Upper lobe of right lung (tissue), 1 donor: ENCODE measurements at regions not wholly inside any gene's neighbourhood (a gene's known extent, or its start where the extent isn't known, plus 50 kb on each side); places are given as distances from the start of the nearest gene placed in this dataset.
A peak's percentile ranks its signal among the peaks of the same experiment; 100 is the strongest.

ENCODE experiments used
- ATAC-seq: fragments of 200-7000 bp; cut with Tn5 transposase; one replicate; pipeline ENCODE4 v1.9.1; 2020; ENCODE audit warnings: mild to moderate bottlenecking, moderate library complexity
- DNase-seq: peaks from one replicate; pipeline ENCODE4 v3.0.0-alpha.2; 2020
- H3K27ac ChIP-seq: fragments of 200-600 bp; one replicate; pipeline ENCODE4 v1.8.0; 2022
- H3K27me3 ChIP-seq: fragments of 200-600 bp; one replicate; pipeline ENCODE4 v1.8.0; 2022; ENCODE audit warnings: mild to moderate bottlenecking
- H3K36me3 ChIP-seq: fragments of 200-600 bp; one replicate; pipeline ENCODE4 v1.8.0; 2022
- H3K4me1 ChIP-seq: fragments of 200-600 bp; one replicate; pipeline ENCODE4 v1.8.0; 2022
- H3K4me3 ChIP-seq: fragments of 200-600 bp; one replicate; pipeline ENCODE4 v1.8.0; 2022; ENCODE audit warnings: mild to moderate bottlenecking
- H3K9me3 ChIP-seq: fragments of 200-600 bp; one replicate; pipeline ENCODE4 v1.8.0; 2022
- CTCF ChIP-seq: fragments of 200-600 bp; IDR thresholded peaks from one replicate; pipeline ENCODE4 v1.8.0; 2022; ENCODE audit warnings: antibody characterized with exemption
- intact Hi-C: fragments of 100-400 bp; cut with DNase I; formaldehyde crosslinking; loops from one replicate; pipeline ENCODE4 v1.11.0; 2022
- donor health status: DM: no; HTN: yes; CAD: no; lungs with severe emphysema.

- intact Hi-C loops: no loop called here
- DNase-seq: peak; percentile 65
- Histone ChIP-seq H3K36me3 (no peaks in the 10 kb centered on the region), H3K4me1 (no peaks in the 10 kb centered on the region), H3K4me3 (peak overlapping the region; percentile 3), H3K9me3 (no peaks in the 10 kb centered on the region), H3K27ac (no peak overlapping the region), H3K27me3 (no peaks in the 10 kb centered on the region)
- TF ChIP-seq CTCF: no peak
- peak; percentile 87 for ATAC-seq
Measured at GRCh38 chr5:83844449-83845068, 123.9 kb upstream of the HAPLN1 start.

- TF ChIP-seq CTCF: no peak
- intact Hi-C loops: no loop called here
- Histone ChIP-seq H3K4me3 (no peak overlapping the region), H3K9me3 (no peaks in the 10 kb centered on the region), H3K36me3 (no peaks in the 10 kb centered on the region), H3K4me1 (no peaks in the 10 kb centered on the region), H3K27me3 (no peaks in the 10 kb centered on the region), H3K27ac (no peak overlapping the region)
- ATAC-seq (no peak), DNase-seq (no peak)
Measured at GRCh38 chr5:83839788-83840187, 119.1 kb upstream of the HAPLN1 start.

- no peak for TF ChIP-seq CTCF
- Histone ChIP-seq H3K36me3 (no peaks in the 10 kb centered on the region), H3K27me3 (no peaks in the 10 kb centered on the region), H3K9me3 (no peaks in the 10 kb centered on the region), H3K27ac (no peak overlapping the region), H3K4me3 (no peak overlapping the region), H3K4me1 (no peaks in the 10 kb centered on the region)
- intact Hi-C loops: no loop called here
- ATAC-seq (no peak), DNase-seq (no peak)
Measured at GRCh38 chr5:83839256-83839655, 118.6 kb upstream of the HAPLN1 start.

GRCh38 chr5:83837265-83837907, 116.7 kb upstream of the HAPLN1 start:
- Histone ChIP-seq H3K27me3 (no peaks in the 10 kb centered on the region), H3K27ac (no peak overlapping the region), H3K9me3 (no peaks in the 10 kb centered on the region), H3K4me3 (no peak overlapping the region), H3K4me1 (no peaks in the 10 kb centered on the region), H3K36me3 (no peaks in the 10 kb centered on the region)
- TF ChIP-seq CTCF: no peak
- DNase-seq (no peak), ATAC-seq (no peak)
- intact Hi-C loops: no loop called here

- Histone ChIP-seq H3K9me3 (no peaks in the 10 kb centered on the region), H3K36me3 (no peaks in the 10 kb centered on the region), H3K27ac (no peak overlapping the region), H3K4me3 (no peak overlapping the region), H3K27me3 (no peaks in the 10 kb centered on the region), H3K4me1 (no peaks in the 10 kb centered on the region)
- intact Hi-C loops: no loop called here
- TF ChIP-seq CTCF: no peak
- DNase-seq (no peak), ATAC-seq (no peak)
Measured at GRCh38 chr5:83834306-83834705, 113.7 kb upstream of the HAPLN1 start.
